ENCODE measurements at regions not wholly inside any gene's neighbourhood (a gene's known extent, or its start where the extent isn't known, plus 50 kb on each side); places are given as distances from the start of the nearest gene placed in this dataset.
"Not testable (repeated sequence)": the region's sequence is repeated elsewhere in the genome, so short reads cannot be mapped to it uniquely, and the experiment has no call there.

DNA sequence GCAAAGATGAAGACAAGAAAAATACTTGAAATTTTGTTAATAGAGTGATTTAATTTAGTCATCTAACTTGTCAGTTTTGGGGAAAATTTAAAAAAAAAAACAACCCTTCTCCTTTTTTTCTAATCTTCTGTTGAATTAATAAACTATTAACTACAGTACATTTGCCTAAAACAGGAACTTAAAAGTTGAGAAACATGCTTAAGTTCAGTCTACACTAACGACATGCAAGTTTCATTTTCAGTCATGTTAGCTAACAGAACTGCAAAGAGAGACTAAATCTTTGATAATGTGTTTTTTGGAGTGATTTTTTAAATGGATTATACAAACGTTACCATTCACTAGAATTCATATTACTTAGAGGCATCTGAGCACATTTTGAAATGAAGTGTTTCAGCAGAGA lies 71.9 kb upstream of the MBNL1 start:
- no peak for DNase-seq (ENCODE audit: low read depth)

- no peak for DNase-seq (ENCODE audit: low read depth)
Measured at GRCh38 chr3:152197451-152197850, 71.3 kb upstream of the MBNL1 start.

DNA sequence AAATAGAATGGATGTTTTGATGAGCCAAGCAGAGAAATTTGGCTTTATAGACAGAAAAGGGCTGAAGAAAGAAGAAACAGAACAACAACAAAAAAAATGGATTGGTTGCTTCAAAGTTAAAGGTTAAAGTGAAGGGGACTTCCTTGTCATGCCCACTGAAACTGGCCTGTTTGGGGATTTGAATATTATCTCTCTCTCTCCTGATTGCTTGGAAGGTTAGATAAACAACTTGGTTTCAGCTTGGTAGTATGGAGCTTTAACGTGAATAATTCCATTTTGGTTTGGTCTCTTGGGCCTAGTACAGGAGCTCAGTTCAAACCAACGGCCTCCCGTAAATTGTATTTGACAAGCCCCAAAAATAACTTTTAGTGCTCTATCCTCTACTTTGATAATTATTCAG lies 70.8 kb upstream of the MBNL1 start:
- no peak for DNase-seq (ENCODE audit: low read depth)

- DNase-seq (ENCODE audit: low read depth), result no peak
Measured at GRCh38 chr3:152198665-152199064, 70.1 kb upstream of the MBNL1 start.

- DNase-seq (ENCODE audit: low read depth), result no peak
Measured at GRCh38 chr3:152199102-152199840, 69.5 kb upstream of the MBNL1 start.

- no peak for DNase-seq (ENCODE audit: low read depth)
Measured at GRCh38 chr3:152200476-152201420, 68.0 kb upstream of the MBNL1 start.

GRCh38 chr3:152202976-152203626 lies 65.6 kb upstream of the MBNL1 start:
- DNase-seq (ENCODE audit: low read depth), result no peak

DNA sequence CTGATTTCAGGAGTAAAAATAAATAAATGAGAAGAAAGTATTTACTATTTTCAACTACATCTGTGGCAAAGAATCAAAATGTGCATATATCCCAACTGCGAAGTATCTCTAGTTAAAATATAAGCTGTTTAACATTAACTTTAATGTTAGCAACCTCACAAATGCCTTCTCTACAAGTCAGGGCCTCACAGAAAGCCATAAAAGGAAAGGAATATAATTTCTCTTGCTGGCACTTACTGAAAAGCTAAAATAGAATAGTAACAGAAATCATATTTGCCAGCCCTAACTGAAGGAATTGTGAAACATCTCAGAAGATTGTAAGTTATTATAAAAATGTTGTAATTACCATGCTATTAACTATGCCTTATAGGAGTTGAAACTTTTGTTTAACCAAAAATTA lies 65.1 kb upstream of the MBNL1 start:
- DNase-seq (ENCODE audit: low read depth), result no peak

DNA sequence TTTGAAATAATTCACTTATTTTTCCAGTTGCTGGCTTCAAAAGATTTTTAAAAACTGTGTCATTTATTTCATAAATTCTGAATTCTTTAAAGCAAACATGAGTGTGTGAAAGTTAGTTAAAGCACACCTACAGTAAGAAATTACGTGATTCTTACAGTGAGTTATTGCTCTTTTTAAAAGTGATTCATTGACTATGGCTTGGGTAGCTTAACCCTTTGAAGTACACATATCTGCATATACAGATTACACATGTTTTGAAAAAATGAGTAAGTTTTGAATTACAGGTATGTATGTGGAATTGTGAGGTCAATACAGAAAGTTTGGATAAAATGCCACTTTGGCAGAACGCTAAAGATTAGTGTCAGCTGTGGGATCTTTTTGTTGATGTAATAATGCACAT lies 64.5 kb upstream of the MBNL1 start:
- no peak for DNase-seq (ENCODE audit: low read depth)

DNA sequence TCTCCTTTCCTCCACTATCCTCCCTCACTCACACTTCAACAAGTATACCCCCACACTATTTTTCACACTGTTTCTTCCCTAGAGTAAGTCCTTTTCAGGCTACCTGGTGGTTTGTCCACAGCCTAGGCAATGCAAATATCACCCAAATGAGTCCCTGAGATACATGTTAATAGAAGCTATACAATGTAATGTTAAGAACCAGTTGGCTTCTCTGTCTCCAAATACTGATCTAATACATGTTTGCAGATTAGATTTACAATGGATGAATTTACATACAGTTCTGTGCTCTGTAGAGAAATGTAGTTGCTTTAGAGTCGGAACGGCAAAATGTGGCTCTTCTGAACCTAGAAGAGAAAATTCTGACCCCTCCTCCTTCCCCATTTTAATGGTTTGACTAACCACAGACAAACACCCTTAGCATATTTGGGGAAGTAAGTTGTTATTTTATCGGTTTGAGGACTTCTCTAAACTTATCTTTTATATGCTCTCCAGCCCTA lies 63.6 kb upstream of the MBNL1 start:
- DNase-seq (ENCODE audit: low read depth), result no peak

GRCh38 chr3:152206243-152206760 lies 62.4 kb upstream of the MBNL1 start:
- no peak for DNase-seq (ENCODE audit: low read depth)

DNA sequence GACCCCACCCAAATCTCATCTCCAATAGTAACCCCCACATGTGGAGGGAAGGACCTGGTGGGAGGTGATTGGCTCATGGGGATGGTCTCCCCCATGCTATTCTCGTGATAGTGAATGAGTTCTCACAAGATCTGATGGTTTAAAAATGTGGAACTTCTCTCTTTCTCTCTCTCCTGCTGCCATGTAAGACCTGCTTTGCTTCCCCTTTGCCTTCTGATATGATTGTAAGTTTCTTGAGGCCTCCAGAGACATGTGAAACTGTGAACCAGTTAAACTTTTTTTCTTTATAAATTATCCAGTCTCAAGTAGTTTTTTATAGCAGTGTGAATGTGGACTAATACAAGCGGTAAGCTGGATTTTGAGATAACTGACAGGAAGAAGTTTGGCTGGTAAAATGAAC lies 60.3 kb upstream of the MBNL1 start:
- no peak for DNase-seq (ENCODE audit: low read depth)

DNA sequence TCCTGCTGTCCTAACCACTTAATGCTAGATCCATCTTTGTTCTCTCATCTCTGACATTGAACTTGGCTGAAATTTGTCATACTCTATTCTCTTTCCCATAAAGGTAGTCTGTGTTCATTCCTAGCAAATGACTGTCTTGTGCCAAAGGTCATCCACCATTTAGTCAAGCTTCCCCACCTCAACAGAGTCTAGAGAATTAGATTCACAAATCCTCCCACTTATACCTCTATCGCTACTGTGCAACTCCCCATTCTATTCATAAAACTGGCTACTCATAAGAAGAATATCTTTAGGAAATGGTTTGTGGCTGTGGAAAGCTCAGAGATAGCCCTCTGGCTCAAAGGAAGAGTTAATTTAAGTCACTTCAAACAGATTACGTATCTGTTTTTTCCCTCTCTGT lies 59.7 kb upstream of the MBNL1 start:
- DNase-seq (ENCODE audit: low read depth), result no peak

- no peak for DNase-seq (ENCODE audit: low read depth)
Measured at GRCh38 chr3:152209776-152210175, 59.0 kb upstream of the MBNL1 start.

DNA sequence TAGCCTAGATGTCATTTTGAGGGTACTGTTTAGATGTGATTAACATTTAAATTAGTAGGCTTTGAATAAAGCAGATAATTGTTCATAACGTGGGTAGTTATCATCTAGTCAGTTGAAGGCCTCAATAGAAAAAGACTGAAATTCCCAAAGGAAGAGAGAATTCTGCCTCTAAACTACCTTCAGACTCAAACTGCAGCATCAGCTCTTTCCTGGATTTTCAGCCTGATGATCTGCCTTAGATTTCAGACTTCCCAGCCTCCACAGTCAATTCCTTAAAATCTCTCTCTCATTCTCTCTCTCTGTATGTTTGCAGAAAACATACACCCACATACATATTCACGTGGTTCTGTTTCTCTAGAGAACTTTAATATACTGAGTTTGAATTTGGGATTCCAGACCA lies 58.0 kb upstream of the MBNL1 start:
- DNase-seq (ENCODE audit: low read depth), result no peak

DNA sequence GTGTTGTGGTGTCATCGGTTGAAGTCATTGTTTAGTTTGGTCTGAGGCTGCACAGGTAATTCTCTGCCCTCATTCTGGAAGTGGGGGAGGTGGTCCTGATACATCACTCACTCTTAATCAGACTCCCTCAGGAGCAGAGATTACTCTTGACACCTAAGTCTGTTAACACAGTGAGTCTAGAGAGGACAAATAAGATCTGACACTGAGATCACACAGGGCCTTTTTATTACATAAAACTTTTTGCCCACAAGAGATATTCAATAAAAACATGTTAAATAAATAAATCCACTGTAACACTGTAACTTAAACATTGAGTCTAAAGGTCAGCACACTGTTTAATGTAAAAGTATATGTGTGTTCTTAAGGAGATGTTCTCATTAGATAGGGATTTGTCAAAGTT lies 57.1 kb upstream of the MBNL1 start:
- DNase-seq (ENCODE audit: low read depth), result no peak

DNA sequence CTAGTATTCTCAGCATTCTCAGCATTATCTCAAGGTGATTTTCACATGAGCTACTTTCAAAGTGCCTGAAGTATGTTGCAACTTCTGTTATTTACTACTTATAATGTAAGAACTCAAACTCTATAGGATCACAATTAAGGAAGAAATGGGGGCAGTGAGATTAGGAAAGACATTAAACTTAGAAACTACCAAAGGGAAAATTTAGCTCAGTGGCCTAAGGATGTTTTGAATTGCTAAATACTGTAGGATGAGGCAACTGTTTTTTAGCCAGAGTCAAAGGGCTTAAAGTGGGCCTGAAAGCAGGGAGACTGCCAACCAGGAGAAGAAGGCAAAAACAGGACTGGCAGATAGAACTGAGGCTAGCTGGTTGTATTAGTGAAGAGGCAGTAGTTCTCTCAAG lies 55.5 kb upstream of the MBNL1 start:
- DNase-seq (ENCODE audit: low read depth), result no peak

- DNase-seq (ENCODE audit: low read depth), result no peak
Measured at GRCh38 chr3:152213938-152214337, 54.8 kb upstream of the MBNL1 start.

GRCh38 chr3:152216960-152217865 lies 51.5 kb upstream of the MBNL1 start:
- DNase-seq (ENCODE audit: low read depth), result not testable (repeated sequence)

DNA sequence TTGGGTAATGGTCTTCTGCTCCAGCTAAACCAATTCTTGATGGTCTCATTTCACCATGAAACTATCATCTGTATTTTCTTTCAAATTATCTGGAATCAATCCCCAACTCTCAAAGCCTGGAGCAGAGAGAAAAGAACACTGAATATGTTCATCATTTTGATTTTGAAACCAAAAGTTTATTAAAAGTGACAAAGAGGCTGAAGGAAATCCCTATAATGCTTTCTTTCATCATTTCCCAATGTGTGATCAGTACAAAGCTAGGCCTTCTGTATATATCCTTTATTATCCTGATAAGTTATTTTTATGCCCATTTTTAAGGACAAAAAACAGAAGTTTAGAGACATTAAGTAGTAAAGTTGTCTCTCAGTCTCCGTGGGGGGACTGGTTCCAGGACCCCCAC lies 50.1 kb upstream of the MBNL1 start:
- DNase-seq (ENCODE audit: low read depth), result no peak

Data from activated T-cell treated with anti-CD3 and anti-CD28 coated beads for 24 hours (primary cell).